Hepatic stellate cell (primary cell): ENCODE measurements at regions not wholly inside any gene's neighbourhood (a gene's known extent, or its start where the extent isn't known, plus 50 kb on each side); places are given as distances from the start of the nearest gene placed in this dataset.
A peak's percentile ranks its signal among the peaks of the same experiment; 100 is the strongest.

Experiments used
- DNase-seq: peaks from one replicate; pipeline ENCODE4 v3.0.0; 2011; ENCODE audit warnings: low spot score

DNA sequence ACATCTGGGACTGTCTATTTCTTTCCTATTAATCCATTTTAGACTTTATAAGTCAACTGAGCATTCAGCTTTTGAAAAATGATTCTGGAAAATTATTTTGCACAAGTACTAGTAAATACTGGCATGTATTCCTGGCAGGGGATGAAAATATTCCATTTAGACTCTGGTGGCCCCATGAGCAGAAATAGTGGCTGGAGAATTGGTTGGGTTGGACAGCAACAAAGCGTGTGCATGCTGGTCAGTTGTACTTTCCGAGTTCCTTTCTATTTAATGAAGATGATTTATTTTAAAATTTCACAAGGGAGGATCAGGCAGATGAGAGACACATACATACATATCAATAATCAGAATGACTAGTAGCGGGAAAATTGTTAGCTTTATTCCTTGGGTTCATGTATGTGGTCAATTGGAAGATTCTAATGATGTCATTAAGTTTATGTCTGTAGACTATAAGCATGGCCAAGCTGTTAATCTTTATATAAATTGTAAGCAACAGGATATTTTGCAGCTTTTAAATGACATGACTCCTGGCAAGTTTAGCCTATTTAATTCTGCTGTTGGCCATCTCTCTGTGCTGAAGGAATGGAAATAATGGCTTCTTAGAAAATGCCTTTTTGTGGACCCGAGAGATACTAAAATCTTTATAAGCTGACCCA lies 541.6 kb downstream of the SLC4A3 start:
- DNase-seq: no peak

GRCh38 chr2:220174826-220175225 lies 547.4 kb downstream of the SLC4A3 start:
- no peak for DNase-seq

GRCh38 chr2:220175967-220176366 lies 548.5 kb downstream of the SLC4A3 start:
- DNase-seq: no peak

GRCh38 chr2:220178991-220179695 lies 551.7 kb downstream of the SLC4A3 start:
- DNase-seq: no peak

DNA sequence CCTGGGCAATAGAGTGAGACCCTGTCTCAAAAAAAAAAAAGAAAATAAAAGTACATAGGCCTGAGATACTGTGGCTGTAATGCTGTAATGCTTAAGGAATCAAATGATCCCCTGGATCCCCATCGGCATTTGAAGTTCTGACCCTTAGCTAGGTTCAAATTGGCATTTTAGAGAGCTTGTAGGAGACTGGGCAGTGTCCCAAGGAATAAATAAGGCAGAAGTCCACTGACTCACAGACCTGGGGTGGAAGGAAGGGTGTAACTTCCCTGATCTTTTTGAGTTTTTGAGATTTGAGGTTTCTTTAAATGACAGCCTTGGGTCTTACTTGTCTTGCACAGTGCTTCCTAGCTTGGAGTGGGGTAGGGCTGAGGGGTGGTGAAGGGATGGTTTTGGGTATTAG lies 553.7 kb downstream of the SLC4A3 start:
- DNase-seq: no peak

DNA sequence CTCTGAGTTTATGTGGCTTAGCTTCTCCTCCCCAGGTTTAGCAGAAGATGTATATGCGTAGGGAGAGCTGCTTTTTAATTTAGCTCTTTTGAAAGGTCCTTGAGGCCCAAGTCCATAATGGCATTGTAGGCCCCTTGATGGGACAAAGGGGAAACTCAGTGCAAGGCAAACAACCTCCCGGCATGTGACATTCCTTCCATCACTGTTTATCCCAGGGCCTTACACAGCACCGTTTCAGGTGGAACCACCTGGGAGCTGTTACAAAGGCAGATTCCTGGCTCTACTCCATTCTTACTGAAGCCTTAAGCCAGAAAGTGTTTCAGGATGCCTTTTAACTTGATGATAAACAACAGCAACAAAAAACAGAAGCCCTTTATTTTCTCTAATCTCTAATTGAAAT lies 555.4 kb downstream of the SLC4A3 start:
- DNase-seq: no peak

DNA sequence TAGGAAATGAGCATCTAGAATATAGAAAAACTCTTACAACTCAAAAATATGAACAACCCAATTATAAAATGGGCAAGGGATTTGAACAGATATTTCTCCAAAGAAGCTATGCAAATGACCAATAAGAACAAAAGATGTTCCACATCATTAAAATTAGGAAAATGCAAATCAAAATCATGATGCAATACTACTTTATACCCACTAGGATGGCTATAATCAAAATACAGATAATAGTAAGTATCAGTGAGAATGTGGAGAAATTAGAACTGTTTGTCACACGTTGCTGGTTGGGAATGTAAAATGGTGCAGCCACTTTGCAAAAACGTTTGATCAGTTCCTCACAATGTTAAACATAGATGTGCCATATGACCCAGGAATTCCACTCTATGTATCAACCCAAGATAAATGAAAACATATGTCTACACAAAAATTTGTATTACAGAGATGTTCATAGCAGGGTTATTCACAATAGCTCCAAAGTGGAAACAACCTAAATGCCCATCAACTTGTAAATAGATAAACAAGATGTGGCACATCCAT lies 558.4 kb downstream of the SLC4A3 start:
- no peak for DNase-seq

GRCh38 chr2:220188031-220188430 lies 560.6 kb downstream of the SLC4A3 start:
- no peak for DNase-seq

DNA sequence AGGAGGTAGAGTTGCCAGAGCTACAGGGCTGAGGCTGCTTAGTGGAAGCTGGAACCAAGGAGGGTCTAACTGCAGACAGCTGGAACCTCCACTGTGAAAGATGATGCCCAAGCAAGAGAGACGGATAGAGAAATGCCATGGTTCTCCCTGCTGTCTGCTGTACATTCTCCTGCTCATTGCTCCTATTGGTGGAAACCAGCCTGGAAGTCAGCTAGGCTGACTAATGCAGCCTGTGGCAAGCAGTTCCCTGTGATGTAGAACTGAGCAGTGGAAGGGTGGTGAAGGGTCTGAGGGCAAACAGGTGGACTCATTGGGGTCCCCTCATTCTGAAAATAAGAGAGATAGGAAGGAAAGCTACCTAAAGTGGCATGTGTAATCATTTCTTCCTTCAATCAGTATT lies 563.6 kb downstream of the SLC4A3 start:
- no peak for DNase-seq

GRCh38 chr2:220191737-220192136 lies 564.3 kb downstream of the SLC4A3 start:
- DNase-seq: no peak

GRCh38 chr2:220192994-220193753 lies 565.7 kb downstream of the SLC4A3 start:
- no peak for DNase-seq

DNA sequence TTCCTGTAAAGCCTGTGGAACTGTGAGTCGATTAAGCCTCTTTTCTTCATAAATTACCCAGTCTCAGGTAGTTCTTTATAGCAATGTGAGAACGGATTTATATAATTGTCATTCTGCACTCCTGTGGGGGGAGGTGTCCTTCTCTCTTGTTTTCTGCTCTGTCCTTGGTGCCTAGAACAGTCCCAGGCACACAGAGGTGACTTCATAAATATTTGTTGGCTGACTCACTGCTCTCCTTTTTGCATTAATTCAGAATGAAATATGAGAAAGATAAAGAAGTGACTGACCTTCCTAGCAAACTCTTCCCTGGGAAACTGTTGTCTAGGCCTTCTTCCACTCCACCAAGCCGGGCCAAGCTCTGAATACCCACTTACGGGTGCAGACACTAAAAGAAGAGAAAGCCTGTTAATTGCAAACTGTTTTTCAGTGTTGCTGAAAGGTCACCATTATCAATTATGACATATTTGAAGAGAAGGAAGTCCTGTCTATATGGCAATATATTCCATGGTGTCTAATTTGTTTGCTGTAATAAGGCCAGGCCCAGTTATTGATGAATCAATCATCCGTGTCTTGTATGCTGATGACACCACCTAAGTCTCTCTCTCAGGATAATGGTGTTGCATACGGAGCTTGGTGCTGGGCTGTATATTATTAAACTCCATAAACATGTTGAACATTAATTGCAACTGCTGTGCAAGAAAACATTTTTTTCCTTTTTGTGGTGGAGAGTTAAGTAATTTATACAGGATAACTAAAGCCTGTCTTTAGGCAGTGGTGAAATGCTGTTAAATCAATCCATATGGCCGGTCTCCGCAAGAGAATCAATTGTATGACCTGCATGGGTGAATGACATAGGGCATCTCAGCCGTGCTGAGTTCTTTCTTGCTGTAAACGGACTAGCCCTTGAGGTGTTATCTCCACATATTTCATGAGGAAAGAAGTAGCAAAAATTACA lies 567.5 kb downstream of the SLC4A3 start:
- DNase-seq: no peak

DNA sequence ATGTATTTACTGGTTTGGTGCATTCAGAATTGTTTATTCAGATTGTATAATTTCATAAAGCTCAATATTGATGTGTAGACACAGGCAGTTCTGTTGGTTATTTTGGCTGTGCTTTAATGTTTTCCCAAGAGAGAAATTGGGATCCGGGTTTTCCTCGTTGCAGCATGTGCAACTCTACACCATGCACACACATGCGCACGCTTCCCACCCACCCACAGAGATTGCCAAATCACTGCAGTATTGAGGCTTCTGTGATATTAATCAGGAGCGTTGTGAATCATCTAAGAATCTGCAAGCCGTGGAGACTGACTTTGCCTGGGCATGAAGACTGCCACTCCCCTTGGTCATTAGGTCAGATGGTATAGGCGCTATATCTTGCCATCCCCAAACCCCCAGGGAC lies 571.5 kb downstream of the SLC4A3 start:
- DNase-seq: peak; percentile 13

DNA sequence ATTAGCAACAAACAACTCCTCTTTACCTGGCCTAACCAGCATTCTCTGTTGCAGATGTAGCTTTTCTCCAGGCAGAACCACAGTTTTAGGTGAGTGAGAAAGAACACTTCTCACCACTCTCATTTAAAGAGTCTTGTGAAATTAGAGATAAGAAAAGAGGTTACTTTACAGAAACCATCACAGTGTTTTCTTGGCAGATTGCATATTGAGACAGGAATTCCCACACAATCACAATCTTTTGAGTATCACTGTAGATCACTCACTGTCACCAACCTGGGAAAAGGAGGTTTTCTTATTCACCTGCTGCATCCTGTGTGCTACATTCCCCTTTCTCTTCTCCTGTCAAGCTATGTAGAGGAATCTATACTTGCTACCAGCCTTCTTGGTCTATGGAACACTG lies 574.6 kb downstream of the SLC4A3 start:
- no peak for DNase-seq

GRCh38 chr2:220209093-220209492 lies 581.7 kb downstream of the SLC4A3 start:
- no peak for DNase-seq

DNA sequence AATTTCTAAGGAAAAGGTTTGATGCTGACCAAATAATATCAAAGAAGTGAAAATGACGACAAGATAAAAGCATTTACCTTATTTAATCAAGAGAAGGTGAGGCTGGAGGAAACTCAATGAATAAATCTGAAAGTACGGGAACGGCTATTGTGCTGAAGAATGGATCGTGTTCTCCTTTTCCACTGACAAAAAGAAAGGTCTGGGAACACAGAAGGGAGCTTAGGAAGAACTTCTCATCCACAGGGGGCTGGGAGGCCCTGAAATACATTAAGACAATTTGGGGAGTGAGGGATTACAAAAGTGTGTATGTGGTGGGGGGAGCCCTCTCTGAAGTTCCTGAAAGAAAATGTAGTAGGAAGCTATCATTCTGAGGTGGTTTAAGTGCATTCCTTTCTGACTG lies 582.3 kb downstream of the SLC4A3 start:
- DNase-seq: no peak

- DNase-seq: no peak
These were observed 585.1 kb downstream of the SLC4A3 start for GRCh38 chr2:220212296-220213080.

GRCh38 chr2:220215785-220216184 lies 588.4 kb downstream of the SLC4A3 start:
- DNase-seq: no peak

- no peak for DNase-seq
These were observed 591.9 kb downstream of the SLC4A3 start for GRCh38 chr2:220219371-220219770.

GRCh38 chr2:220220009-220220408 lies 592.6 kb downstream of the SLC4A3 start:
- no peak for DNase-seq

DNA sequence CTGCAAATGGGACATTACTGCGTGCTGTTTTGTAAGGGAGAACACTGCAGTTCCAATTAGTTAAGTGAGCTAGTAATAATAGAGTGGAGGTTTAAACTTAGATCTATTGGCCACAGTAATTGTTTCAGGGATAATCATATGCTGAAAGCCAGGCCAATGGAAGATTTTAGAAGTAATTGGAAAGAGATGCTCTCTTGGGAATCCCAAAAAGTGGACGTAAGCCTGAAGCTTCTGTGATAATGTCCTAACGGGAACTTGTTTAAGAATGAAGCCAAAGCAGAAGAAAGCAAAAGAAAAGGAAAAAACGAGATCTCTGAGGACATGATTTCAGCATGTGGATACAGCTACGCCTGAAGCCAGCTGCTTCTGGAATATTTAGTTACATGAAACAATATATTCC lies 594.6 kb downstream of the SLC4A3 start:
- no peak for DNase-seq
